Suppressor macrophage treated with lipopolysaccharide for 1 hour (primary cell): ENCODE measurements at regions not wholly inside any gene's neighbourhood (a gene's known extent, or its start where the extent isn't known, plus 50 kb on each side); places are given as distances from the start of the nearest gene placed in this dataset.
A peak's percentile ranks its signal among the peaks of the same experiment; 100 is the strongest.
"Not testable (repeated sequence)": the region's sequence is repeated elsewhere in the genome, so short reads cannot be mapped to it uniquely, and the experiment has no call there.

ENCODE experiments used
- DNase-seq, 3 donors: peaks; one replicate each; pipeline ENCODE4 v3.0.0-alpha.2; 2020 to 2022

DNA sequence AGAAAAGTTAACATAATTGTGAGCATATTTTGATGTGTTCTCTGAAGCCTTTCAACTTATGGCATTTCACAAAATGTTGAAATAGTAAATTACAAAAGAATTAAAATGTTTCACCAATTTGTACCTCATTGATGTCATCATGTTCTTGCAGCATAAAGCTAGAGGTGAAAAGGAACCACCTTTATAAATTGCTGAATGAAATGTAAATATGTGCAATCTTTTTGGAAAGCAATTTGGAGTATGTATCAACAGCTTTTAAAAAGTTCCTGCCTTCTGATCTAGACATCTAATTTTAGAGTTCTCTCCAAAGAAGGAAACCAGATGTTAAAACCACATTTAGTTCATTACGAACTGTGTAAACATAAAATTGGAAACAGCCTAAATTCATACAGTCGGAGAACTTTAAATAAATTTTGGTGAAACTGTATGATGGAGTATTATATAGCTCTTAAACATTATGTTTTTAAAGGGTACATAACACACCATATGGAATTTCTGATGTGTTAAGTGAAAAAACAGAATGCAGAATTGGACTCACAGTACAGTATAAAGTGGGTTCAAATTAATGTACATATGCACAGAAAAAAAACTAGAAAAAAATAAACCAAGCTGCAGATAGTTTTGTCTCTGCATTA, 311.2 kb upstream of the NAALADL2 start:
- DNase-seq = no peak

DNA sequence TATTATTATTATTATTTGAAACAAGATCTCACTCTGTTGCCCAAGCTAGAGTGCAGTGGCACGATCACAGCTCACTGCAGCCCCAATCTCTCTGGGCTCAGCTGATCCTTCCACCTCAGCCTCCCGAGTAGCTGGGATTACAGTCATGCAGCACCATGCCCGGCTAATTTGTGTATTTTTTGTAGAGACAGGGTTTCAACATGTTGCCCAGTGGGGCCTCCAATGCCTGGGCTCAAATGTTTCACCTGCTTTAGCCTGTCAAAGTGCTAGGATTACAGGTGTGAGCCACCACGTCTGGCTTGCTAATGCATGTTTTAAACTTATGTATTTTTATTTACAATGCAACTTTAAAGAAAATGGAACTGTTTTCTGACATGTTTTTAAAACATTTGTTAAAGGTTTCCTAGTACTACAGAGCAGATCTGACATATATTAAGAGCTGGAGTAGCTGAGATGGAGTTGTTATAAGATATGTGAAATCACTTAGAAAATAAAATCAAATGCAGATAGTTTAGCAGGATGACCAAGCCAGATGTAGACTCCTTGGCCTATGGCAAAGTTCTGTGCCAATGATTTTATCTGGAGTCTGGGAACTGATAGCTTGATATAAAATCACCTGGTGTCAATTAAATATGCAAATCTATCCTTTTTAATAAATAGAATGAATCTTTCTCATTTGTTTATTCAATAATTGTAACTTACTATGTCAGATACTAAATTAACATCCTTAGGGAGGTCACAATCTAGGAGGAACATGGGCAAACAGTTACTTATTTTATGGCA, 310.1 kb upstream of the NAALADL2 start:
- DNase-seq = no peak

DNA sequence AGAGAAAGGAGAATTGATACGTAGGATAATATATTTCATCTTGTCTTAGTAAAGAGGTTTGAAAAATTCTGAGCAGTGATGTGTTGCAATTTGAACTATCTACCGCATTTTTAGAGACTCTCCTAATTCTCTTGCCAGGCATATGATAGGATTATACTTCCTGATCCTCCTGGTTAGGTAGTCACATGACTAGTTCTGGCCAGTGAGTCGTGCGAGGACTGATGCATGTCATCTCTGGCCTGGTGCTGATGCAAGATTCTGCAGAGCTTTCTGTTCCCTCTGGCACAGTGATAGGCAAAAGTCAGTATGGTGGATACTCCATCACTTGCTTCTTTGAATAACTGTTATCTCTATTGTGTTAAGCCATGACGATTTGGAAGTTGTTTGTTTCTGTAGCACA, 277.6 kb upstream of the NAALADL2 start:
- DNase-seq = peak in 1 of 3 donors; percentile 6

DNA sequence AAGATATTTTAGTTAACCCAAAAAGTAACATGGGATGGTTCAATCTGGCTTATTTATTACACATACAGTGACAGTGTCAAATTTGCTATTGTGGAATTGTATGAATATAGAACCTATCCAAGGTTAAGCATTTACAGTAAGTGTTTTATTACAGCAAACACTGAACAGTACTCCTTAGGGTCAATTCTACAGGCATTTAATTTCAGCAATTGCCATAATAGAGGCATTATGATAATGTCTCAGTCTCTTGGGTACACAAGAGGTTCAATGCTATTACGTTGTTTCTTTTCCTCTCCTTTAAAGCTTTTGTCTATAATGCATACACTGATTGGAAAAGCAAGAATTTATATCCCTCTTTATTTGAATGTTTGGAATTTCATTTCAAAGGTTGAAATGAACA, 275.7 kb upstream of the NAALADL2 start:
- no peak for DNase-seq

DNA sequence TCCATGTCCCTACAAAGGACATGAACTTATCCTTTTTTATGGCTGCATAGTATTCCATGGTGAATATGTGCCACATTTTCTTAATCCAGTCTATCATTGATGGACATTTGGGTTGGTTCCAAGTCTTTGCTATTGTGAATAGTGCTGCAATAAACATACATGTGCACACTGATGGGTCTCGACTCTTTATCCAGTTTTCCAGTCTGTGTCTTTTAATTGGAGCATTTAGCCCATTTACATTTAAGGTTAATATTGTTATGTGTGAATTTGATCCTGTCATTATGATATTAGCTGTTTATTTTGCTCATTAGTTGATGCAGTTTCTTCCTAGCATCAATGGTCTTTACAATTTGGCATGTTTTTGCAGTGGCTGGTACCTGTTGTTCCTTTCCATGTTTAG, 272.0 kb upstream of the NAALADL2 start:
- not testable (repeated sequence) for DNase-seq

DNA sequence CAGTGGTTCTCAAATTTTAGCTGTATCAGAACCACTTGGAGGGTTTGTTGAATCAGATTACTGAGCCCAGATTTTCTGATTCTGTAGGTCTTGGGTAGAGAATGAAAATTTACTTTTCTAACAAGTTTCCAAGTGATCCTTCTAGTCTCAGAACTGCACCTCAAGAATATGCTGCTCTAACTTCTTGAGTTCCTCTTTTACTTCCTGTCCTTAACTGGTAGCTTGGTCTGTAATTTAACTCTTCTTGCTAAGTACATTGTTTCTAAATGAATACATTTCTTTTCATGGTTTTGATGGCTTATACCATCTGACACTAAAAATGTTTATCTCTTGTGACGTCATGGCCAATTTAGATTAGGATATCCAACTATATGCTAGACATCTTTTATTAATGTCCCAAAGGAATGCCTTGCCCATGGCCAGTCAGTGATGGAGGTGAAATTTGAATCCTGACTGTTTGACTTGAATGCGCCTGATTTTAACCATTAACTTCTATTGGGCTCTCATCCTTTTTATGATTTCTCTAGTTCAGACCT, 262.6 kb upstream of the NAALADL2 start:
- peak in 1 of 3 donors; percentile 7 for DNase-seq

DNA sequence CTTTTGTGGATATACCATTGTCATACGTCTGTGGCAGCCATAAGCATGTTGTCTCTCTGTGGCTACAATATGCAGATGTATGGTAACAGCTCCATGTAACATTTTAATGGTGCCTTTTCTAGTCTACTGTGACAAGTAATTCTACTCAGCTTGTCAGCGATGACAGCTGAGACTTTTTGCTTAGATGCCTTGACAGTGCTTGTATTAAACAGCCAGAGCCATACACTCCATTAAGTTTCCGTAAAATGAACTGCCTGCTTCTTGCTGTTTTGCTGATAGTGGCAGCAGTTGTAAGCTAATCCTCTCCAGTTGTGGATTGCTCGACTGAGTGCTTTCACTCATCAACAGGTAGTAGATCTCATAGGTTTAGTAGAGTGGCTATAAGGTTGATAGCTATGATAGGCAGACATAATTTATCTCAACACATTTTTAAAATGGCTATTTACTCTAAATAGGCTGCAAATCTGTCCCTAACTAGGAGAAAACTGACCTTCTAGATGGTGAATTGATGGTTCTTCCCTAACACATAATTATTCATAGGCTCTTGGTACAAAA, 260.2 kb upstream of the NAALADL2 start:
- no peak for DNase-seq

DNA sequence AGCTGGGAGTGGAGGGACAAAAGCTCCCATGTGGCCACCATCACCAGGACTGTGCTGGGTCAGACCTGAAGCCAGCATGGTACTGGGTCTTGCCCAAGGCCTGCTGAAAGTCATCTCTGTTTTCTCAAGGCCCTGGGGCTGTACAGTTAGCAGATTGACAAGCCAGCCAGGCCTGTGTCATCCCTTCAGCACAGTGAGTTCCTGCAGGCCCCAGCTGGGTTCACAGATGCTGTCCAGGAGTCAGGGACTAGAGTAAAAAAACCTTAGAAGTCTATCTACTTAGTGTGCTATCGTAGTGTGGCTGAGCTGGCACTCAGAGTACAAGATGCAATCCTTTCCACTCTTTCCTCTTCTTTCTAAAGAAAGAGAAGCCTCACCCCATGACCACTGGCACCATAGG, 246.0 kb upstream of the NAALADL2 start:
- no peak for DNase-seq

DNA sequence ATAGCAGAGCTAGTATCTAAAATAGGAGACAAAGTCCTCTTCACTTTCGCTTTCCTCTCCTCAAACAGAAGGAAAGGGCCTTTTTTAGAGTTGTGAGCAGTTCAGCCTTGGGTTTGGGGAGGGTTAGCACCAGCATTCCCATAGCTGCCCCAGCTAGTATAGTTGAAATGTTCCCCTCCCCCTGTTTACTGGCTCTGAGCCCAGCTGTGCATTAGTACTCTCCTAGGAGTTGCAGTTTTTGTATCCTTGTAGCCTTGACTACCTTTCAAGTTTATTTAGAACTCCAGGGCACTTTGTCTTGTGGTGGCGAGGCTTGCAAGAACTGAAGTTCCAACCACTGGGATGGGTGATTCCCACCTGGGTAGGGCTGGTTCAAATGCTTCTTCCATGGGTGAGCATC, 245.1 kb upstream of the NAALADL2 start:
- DNase-seq = no peak

DNA sequence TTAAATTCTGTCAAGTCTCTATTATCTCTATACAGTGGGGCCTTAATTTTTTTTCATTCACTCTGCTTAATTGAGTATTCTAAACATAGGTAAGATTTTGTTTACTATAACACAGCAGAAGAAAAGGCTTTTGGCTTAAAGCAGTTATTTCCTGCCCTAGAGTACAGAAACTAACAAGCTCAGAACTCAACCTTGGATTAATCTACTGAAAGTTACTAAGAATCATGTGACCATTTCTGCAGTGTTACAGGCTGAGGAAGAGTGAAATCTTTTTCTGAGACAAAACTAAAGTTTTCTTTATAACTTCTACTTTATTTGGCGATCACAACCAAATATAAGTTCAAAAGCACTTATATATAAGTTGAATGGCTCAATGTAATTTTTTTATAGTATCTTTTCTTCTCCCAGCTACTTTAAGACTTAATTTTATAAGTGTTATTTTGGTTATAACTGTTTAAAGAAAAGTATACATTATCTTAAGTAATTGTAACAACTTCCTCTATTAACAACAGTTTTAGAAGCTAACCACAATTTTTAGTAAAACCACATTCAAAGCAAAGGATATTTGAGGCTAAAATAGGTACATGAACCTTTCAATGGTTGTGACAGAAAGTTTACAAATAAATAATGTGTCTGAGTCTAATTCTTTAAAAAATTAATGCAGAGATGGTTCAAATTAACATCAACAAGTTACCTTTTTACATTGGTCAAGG, 240.6 kb upstream of the NAALADL2 start:
- peak; percentile 17 to 48 (median 36) for DNase-seq

DNA sequence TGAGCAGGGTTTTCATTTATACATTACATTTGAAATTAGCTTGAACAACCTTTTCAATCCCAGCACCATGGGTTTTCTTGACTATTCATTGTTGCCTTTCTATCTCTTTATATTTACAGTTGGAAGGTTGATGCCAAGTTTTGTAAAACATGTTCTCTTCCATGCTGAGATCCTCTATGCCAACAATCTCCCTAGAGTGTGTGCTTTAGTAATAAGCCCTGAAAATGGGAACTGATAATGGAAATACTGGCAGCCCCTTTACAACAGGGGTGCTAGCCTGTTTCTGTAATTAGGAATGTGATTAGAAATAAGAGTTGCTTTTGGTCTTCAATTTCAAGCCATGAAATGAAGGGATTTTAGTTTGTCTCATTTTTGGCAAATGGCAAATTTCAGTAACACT, 239.9 kb upstream of the NAALADL2 start:
- DNase-seq = peak in 1 of 3 donors; percentile 6

DNA sequence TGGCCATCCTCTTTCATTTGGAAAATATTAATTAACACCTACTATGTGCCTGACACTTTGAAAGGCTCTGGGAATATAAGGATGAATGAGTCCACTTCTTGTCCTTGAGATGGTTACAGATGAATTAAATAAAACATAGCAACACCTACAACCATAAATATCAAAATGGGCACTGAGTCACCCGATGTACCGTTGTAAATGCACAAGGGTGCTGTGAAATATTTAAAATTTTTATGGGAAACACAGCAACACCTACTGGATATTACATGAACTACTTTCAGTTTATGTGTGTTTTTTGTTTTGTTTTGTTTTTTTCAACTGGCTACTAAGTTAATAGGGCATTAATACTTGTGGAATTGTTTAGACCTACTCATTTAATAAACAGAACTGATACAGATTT, 239.0 kb upstream of the NAALADL2 start:
- DNase-seq = peak; percentile 10 to 49 (median 45)

DNA sequence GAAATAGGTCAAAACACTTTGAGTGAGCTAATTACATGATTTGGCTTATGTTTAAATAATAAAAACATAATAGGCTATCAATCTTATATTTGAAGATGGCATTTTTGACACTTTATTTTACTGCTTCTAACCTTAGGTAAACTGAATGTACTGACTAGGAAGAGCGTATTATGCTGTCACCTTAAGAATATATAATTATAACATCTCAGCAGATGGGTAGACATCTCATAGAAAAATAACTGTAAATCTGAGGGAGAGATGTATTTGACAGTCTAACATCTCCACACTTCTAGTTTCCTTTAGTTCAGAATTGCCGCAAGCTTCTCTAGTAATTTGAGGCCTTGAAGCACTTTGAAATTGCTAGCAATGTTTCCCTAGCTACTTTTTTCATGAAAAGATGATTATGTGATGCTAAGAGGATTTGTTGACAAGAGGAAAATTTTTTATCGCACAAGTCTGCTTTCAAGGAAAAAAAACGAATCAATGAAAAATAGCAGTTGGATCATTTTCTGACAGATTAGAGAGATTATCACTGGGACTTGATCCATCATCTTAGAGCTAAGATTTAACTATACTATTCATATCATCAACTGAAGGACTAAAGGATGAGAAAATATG, 238.2 kb upstream of the NAALADL2 start:
- DNase-seq = no peak

DNA sequence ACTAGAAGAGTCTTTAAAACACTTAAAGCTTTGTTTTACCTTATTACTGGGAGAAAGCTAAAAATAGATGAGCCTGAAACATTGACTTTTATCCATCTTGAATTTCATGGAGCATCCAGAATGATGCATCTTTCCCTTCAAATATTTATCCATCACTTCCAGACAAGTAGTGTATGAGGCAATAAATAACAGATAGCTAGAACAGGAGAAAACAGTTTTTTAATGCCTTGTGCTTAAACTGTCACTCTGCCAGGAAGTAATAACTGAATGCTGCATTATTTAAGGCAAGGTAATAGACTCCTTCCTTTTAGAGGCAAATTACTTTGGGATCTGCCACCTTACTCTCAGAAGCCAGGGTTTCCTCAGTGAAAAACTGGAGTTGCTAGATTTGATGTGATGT, 225.8 kb upstream of the NAALADL2 start:
- DNase-seq = no peak

DNA sequence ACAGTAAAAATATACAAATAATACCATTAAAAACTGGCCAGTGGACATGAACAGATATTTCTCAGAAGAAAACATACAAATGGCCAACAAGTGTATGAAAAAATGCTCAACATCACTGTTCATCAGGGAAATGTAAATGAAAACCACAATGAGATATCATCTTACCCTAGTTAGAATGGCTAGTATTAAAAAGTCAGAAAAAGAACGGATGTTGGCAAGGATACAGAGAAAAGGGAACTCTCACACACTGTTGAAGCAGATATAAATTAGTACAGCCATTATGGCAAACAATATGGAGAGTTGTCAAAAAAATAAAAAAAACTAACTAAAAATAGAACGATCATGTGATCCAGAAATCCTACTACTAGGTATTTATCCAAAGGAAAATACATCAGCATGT, 222.7 kb upstream of the NAALADL2 start:
- no peak for DNase-seq

DNA sequence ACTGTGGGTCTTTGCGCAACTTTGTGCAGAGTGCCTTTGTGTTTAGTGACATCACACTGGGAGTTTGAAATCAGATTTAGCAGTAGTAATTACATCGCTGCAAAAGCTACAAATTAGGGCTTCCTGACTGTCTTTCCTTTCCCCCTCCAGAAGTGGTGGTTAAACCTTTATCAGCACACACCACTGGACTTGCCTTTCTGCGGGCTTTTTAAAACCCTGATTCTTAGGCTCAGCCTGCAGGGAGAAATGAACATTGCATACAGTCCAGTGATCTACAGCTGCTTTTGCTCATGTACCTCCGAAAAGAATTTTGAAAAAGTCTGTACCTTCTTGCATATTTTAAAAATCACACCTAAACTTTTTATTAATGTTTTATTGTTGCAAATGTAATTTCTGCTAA, 219.7 kb upstream of the NAALADL2 start:
- no peak for DNase-seq

DNA sequence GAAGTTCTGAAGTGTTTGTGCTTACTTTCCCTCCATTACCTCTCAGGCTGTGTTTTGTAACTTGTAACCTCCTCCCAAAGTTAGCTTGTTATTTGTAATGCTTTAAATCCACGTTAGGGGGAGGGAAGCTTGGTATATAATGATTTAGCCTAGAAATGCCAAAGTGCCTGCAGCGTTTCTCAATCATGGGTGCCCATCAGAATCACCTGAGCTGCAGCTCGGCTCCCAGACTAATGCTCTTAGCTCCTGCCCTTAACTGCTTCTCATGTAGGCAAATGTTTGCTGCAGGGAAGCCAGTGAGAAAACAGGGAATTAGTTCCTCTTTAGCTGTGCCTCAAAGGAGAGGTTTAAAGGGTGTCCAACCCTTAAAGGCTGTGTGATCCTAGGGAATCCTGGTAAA, 219.2 kb upstream of the NAALADL2 start:
- DNase-seq = no peak

DNA sequence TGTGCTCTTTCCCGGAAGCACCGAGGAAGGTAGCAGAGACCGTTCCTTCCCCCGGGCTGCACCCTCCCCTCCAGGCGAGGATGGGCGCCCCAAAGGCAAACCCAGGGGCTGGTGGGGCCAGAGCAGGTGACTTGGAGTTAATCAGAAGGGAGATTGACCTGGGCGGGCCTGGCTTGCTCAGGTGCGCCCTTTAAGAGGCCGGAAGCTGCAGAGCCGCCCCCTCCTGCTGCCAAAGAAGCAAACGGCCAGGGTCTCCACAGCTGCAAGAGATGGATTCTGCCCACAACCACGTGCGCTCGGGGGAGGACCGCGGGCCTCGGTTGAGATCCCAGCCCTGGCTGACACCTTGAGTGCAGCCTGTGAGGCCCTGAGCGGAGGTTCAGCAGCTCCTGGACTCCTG, 218.2 kb upstream of the NAALADL2 start:
- no peak for DNase-seq

DNA sequence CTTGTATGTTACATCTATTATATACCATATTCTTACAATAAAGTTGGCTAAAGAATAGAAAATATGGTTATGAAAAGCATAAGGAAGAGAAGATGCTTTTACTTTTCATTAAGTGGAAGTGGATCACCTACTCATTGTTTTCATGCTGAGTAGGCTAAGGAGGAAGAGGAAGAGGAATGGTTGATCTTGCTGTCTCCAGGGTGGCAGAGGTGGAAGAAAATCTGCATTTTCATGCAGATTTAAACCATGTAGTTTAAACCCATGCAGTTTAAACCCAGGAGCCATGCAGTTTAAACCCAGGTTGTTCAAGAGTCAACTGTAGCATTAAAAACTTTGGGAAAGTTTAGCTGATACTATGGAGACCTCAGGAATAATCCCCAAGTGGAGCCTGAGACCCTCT, 214.8 kb upstream of the NAALADL2 start:
- no peak for DNase-seq

DNA sequence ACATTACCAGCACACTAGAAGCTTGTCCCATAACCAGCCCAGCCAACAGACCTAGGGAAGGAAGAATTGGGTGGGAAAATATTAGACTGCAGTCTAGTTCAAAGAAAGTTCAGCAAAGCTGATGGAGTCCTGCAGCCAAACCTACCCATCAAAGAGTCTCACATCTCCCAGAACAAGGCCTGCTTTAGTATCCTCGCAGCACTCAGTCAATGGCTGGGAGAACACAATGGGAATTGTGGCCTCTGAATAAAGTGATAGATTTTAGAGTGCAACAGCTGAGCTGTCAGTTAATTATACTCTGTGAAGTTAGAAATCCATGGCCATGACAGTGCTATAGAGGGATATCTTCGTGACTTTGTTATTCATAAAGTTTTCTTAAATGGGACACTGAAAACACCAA, 207.2 kb upstream of the NAALADL2 start:
- no peak for DNase-seq

DNA sequence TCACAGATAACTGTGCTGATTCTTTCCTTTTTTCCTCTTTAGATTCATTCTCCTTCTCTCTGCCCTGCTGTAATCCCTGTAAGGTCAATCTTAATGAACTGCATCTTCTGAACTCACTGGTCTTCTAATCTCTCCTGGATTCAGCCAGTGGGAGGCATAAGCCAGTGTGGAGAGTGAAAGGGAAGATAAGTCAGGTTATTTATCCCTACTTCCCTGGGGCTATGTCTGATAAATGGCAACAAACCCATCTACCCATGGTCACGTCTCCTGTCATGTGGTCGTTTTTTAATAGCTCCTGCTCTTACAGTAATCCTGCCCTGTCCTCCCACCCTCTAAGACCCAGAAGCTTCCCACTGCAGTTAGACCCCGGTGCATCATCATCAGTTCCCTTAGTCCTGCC, 199.6 kb upstream of the NAALADL2 start:
- DNase-seq = no peak

DNA sequence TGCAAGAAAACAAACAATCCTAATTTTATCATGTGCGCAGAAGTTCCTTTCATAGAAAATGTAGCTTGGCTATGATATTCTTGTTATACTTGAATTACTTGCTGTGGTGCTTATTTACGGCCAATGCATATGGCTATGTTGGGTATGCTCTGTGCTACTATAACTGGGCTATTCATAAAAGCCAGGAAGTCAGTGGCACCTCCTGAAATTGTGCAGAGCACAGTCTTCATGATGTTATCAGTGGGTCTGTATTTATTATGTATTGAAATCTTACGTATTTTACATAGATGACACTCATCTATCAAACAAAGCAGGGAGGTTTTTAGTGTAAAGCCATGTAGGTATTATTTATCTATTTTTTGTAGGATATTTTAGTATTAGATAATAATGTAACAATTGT, 196.5 kb upstream of the NAALADL2 start:
- DNase-seq = no peak

DNA sequence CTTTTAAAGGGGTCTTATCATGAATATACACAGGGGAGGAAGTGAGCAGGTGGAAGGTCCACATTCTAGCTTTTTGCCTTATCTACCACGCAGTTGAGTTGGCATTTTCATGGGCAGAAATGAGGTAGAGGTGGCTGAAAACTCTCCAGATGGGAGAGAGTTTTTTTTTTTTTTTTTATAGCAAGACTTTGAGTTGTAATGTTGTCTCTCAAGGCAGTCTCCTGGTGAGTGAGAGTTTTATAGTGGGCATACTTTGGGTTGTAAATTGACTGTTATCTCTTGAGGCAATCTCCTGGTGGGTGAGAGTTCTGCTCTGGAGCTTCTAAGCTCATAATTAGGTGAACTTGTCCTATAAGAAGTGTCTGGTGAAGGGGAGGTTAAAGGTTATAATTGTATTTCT, 191.7 kb upstream of the NAALADL2 start:
- DNase-seq = no peak
